ENCODE measurements at regions not wholly inside any gene's neighbourhood (a gene's known extent, or its start where the extent isn't known, plus 50 kb on each side); places are given as distances from the start of the nearest gene placed in this dataset.
A peak's percentile ranks its signal among the peaks of the same experiment; 100 is the strongest.

- H3K36me3 ChIP-seq (replicated peaks in 1 of 2), result no peaks in the 10 kb centered on the region
- H3K27me3 ChIP-seq, result no peaks in the 10 kb centered on the region
- H3K27ac ChIP-seq, result no peak overlapping the region
- no peak for DNase-seq
- H3K9me3 ChIP-seq (replicated peaks in 1 of 3), result no peaks in the 10 kb centered on the region
- H3K4me1 ChIP-seq (replicated peaks in 1 of 2), result no peaks in the 10 kb centered on the region
- H3K4me3 ChIP-seq, result no peak overlapping the region
- no peak for TF ChIP-seq POLR2A (IDR thresholded peaks at IDR 0.05)
- peak in 1 of 6 experiments; percentile 4 for TF ChIP-seq CTCF (IDR thresholded peaks at IDR 0.05)
- WGBS, 4 donors, result 5 to 13% (median 11%) methylated on average over 1 of the region's 1 CpG
- intact Hi-C loops (cut with DNase I), result no loop called here
Measured at GRCh38 chr14:81927070-81927469, 393.4 kb upstream of the SEL1L start.

- H3K4me3 ChIP-seq, result no peak overlapping the region
- H3K4me1 ChIP-seq (replicated peaks in 1 of 2), result no peaks in the 10 kb centered on the region
- no peaks in the 10 kb centered on the region for H3K36me3 ChIP-seq (replicated peaks in 1 of 2)
- intact Hi-C loops (cut with DNase I), result no loop called here
- no peak for TF ChIP-seq CTCF (IDR thresholded peaks at IDR 0.05)
- no peak for TF ChIP-seq POLR2A (IDR thresholded peaks at IDR 0.05)
- no peak overlapping the region for H3K27ac ChIP-seq
- 59 to 81% (median 65%) methylated on average over 1 of the region's 1 CpG for WGBS, 4 donors
- H3K9me3 ChIP-seq (replicated peaks in 1 of 3), result no peaks in the 10 kb centered on the region
- no peak for DNase-seq
- no peaks in the 10 kb centered on the region for H3K27me3 ChIP-seq
Measured at GRCh38 chr14:81931828-81932227, 398.2 kb upstream of the SEL1L start.

- intact Hi-C loops (cut with DNase I), result no loop called here
- no peak overlapping the region for H3K4me3 ChIP-seq
- H3K9me3 ChIP-seq (replicated peaks in 1 of 3), result no peaks in the 10 kb centered on the region
- DNase-seq, result no peak
- 36 to 57% (median 44%) methylated on average over 1 of the region's 1 CpG for WGBS, 4 donors
- TF ChIP-seq POLR2A (IDR thresholded peaks at IDR 0.05) (no peak), CTCF (IDR thresholded peaks at IDR 0.05) (no peak)
- no peak overlapping the region for H3K27ac ChIP-seq
- no peaks in the 10 kb centered on the region for H3K36me3 ChIP-seq (replicated peaks in 1 of 2)
- no peaks in the 10 kb centered on the region for H3K27me3 ChIP-seq
- no peaks in the 10 kb centered on the region for H3K4me1 ChIP-seq (replicated peaks in 1 of 2)
Measured at GRCh38 chr14:81936348-81936747, 402.7 kb upstream of the SEL1L start.

GRCh38 chr14:81936902-81937301 lies 403.2 kb upstream of the SEL1L start:
- no peak overlapping the region for H3K27ac ChIP-seq

More at GRCh38 chr14:81936902-81937301, 403.2 kb upstream of the SEL1L start:
- H3K36me3 ChIP-seq (replicated peaks in 1 of 2), result no peaks in the 10 kb centered on the region
- DNase-seq, result no peak
- no peak overlapping the region for H3K4me3 ChIP-seq
- no peaks in the 10 kb centered on the region for H3K27me3 ChIP-seq
- no peaks in the 10 kb centered on the region for H3K9me3 ChIP-seq (replicated peaks in 1 of 3)
- intact Hi-C loops (cut with DNase I), result no loop called here
- no peak for TF ChIP-seq POLR2A (IDR thresholded peaks at IDR 0.05)
- no peak for TF ChIP-seq CTCF (IDR thresholded peaks at IDR 0.05)
- no peaks in the 10 kb centered on the region for H3K4me1 ChIP-seq (replicated peaks in 1 of 2)
- WGBS, 4 donors, result 41 to 61% (median 51%) methylated on average over 1 of the region's 1 CpG
